ENCODE measurements at regions not wholly inside any gene's neighbourhood (a gene's known extent, or its start where the extent isn't known, plus 50 kb on each side); places are given as distances from the start of the nearest gene placed in this dataset.

DNA sequence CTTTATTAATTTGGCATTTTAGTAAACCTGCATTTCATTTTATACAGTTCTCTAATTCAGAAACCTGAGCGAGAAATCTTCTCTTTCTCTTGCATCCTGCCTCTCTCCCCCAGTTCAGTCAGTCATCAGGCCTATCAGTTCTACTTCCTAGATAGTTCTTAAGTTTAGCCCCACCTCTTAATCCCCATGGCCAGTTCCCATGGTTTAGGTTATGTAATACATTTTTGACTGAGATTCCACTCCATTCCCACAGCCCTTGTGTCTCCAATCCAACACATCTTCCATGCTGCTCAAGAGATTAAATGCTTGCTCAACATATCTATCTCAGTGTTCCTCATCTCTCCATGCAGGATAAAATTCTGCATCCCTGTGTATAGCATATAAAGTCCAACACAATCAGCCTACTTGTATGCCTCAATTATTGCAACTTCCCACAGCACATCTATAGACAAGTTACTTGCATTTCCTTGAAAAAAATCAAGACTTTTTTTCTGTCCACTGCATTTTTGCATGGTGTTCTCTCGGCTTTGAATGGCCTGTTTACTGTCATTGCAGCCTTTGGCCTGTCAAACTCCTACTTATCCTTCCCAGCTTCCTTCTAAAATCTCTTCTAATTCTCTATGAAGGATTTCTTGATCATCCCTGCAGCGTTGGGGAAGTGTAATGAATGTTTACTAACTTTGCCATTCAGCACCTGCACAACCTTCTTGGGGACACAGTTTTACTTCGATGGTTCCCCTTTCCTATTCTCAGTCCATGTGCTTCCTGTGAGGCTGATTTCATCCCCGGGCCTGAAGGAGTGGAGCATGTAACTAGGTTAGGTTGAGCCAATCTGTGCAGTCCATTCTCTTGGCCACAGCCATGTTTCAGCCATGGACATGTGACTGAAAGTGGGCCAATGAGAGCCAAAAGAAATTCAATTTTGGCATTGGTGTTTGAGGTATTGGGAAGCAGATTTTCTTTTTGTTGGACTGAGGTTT, 80.8 kb downstream of the DACT1 start:
- ATAC-seq, result no peak

More for the DNA sequence above, 80.8 kb downstream of the DACT1 start:
- ChIA-PET CTCF (interaction anchor here (0.7 kb wide), 1 partner anchor 65 kb away, joined by 3 read pairs; no protein-coding TSS in a partner anchor), POLR2A (no interaction called here)
- no peak for DNase-seq (ENCODE audit: low spot score)
- Mint-ChIP-seq H3K4me1 (0 out of 2 replicates have a peak, but pooled peaks cover 3% of the 10 kb centered on the region), H3K27me3 (ENCODE audit: low read depth) (no peaks in the 10 kb centered on the region; the same call in 1 of the 2 replicates), H3K36me3 (no peaks in the 10 kb centered on the region), H3K4me3 (no peak overlapping the region), H3K9me3 (no peaks in the 10 kb centered on the region), H3K27ac (no peak overlapping the region)
- no peak for TF ChIP-seq GRHL2 (CRISPR knock-in tag; IDR thresholded peaks at IDR 0.05; ENCODE audit: insufficient replicate concordance, severe bottlenecking)
- no peak for TF ChIP-seq ZMAT4 (CRISPR knock-in tag; IDR thresholded peaks at IDR 0.05)
- TF ChIP-seq, protein P1, sequence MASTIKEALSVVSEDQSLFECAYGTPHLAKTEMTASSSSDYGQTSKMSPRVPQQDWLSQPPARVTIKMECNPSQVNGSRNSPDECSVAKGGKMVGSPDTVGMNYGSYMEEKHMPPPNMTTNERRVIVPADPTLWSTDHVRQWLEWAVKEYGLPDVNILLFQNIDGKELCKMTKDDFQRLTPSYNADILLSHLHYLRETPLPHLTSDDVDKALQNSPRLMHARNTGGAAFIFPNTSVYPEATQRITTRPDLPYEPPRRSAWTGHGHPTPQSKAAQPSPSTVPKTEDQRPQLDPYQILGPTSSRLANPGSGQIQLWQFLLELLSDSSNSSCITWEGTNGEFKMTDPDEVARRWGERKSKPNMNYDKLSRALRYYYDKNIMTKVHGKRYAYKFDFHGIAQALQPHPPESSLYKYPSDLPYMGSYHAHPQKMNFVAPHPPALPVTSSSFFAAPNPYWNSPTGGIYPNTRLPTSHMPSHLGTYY (CRISPR knock-in tag; IDR thresholded peaks at IDR 0.05), result no peak
- no peak for TF ChIP-seq NR1H2 (CRISPR knock-in tag; IDR thresholded peaks at IDR 0.05)
- TF ChIP-seq SP1 (CRISPR knock-in tag; conservative IDR thresholded peaks at IDR 0.05), result no peak
- no peak for TF ChIP-seq ZNF138 (CRISPR knock-in tag; conservative IDR thresholded peaks at IDR 0.05)
- TF ChIP-seq ZBTB21 (CRISPR knock-in tag; IDR thresholded peaks at IDR 0.05; ENCODE audit: borderline replicate concordance), result no peak
- TF ChIP-seq, protein P2, sequence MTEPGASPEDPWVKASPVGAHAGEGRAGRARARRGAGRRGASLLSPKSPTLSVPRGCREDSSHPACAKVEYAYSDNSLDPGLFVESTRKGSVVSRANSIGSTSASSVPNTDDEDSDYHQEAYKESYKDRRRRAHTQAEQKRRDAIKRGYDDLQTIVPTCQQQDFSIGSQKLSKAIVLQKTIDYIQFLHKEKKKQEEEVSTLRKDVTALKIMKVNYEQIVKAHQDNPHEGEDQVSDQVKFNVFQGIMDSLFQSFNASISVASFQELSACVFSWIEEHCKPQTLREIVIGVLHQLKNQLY (CRISPR knock-in tag; IDR thresholded peaks at IDR 0.05), result no peak
- TF ChIP-seq MYBL2 (CRISPR knock-in tag; IDR thresholded peaks at IDR 0.05), result no peak
- TF ChIP-seq GTF2I (CRISPR knock-in tag; conservative IDR thresholded peaks at IDR 0.05), result no peak
- TF ChIP-seq, protein P3, sequence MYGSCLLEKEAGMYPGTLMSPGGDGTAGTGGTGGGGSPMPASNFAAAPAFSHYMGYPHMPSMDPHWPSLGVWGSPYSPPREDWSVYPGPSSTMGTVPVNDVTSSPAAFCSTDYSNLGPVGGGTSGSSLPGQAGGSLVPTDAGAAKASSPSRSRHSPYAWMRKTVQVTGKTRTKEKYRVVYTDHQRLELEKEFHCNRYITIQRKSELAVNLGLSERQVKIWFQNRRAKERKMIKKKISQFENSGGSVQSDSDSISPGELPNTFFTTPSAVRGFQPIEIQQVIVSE (CRISPR knock-in tag; IDR thresholded peaks at IDR 0.05; ENCODE audit: borderline replicate concordance), result no peak
- TF ChIP-seq ZNF425 (CRISPR knock-in tag; conservative IDR thresholded peaks at IDR 0.05), result no peak
- TF ChIP-seq KAT7 (CRISPR knock-in tag; IDR thresholded peaks at IDR 0.05; ENCODE audit: borderline replicate concordance), result no peak
- TF ChIP-seq, protein P4, sequence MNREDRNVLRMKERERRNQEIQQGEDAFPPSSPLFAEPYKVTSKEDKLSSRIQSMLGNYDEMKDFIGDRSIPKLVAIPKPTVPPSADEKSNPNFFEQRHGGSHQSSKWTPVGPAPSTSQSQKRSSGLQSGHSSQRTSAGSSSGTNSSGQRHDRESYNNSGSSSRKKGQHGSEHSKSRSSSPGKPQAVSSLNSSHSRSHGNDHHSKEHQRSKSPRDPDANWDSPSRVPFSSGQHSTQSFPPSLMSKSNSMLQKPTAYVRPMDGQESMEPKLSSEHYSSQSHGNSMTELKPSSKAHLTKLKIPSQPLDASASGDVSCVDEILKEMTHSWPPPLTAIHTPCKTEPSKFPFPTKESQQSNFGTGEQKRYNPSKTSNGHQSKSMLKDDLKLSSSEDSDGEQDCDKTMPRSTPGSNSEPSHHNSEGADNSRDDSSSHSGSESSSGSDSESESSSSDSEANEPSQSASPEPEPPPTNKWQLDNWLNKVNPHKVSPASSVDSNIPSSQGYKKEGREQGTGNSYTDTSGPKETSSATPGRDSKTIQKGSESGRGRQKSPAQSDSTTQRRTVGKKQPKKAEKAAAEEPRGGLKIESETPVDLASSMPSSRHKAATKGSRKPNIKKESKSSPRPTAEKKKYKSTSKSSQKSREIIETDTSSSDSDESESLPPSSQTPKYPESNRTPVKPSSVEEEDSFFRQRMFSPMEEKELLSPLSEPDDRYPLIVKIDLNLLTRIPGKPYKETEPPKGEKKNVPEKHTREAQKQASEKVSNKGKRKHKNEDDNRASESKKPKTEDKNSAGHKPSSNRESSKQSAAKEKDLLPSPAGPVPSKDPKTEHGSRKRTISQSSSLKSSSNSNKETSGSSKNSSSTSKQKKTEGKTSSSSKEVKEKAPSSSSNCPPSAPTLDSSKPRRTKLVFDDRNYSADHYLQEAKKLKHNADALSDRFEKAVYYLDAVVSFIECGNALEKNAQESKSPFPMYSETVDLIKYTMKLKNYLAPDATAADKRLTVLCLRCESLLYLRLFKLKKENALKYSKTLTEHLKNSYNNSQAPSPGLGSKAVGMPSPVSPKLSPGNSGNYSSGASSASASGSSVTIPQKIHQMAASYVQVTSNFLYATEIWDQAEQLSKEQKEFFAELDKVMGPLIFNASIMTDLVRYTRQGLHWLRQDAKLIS (CRISPR knock-in tag; IDR thresholded peaks at IDR 0.05; ENCODE audit: borderline replicate concordance), result no peak
- no peak for TF ChIP-seq ZNF416 (CRISPR knock-in tag; IDR thresholded peaks at IDR 0.05)
- TF ChIP-seq ATF1 (CRISPR knock-in tag; IDR thresholded peaks at IDR 0.05), result no peak
- no peak for TF ChIP-seq EMX1 (CRISPR knock-in tag; IDR thresholded peaks at IDR 0.05)
- no peak for TF ChIP-seq TEAD4 (CRISPR knock-in tag; IDR thresholded peaks at IDR 0.05)
- TF ChIP-seq SMAD3 (CRISPR knock-in tag; IDR thresholded peaks at IDR 0.05; ENCODE audit: borderline replicate concordance), result no peak
